Prostate gland (tissue), 2 donors: ENCODE measurements at regions not wholly inside any gene's neighbourhood (a gene's known extent, or its start where the extent isn't known, plus 50 kb on each side); places are given as distances from the start of the nearest gene placed in this dataset.

ENCODE experiments used
- DNase-seq: peaks from one replicate; pipeline ENCODE4 v3.0.0-alpha.2; 2019; ENCODE audit warnings: low spot score
- H3K27ac ChIP-seq, 2 donors: fragments of 200-600 bp; sonication (generic); 2 replicates each; pipeline ENCODE4 v1.5.1; 2017 to 2019
- H3K27me3 ChIP-seq: fragments of 200-600 bp; sonication (generic); replicated peaks from 2 replicates; pipeline ENCODE4 v1.5.1; 2019; ENCODE audit not compliant: insufficient read depth
- H3K36me3 ChIP-seq, 2 donors: fragments of 200-600 bp; sonication (generic); 1 replicate in 1 of 2; 2 replicates in 1 of 2; pipeline versions ENCODE4 v1.5.1 to v1.8.1; 2017 to 2019
- H3K4me1 ChIP-seq: fragments of 200-600 bp; sonication (generic); replicated peaks from 2 replicates; pipeline ENCODE4 v1.5.1; 2019
- H3K4me3 ChIP-seq, 2 donors: fragments of 200-600 bp; sonication (generic); 2 replicates each; pipeline ENCODE4 v1.5.1; 2017 to 2019
- H3K9me3 ChIP-seq: fragments of 200-600 bp; sonication (generic); 2 replicates; pipeline ENCODE4 v1.5.1; 2017
- CTCF ChIP-seq, 4 experiments: fragments of 200-600 bp in 2 of 4; fragments of 450-650 bp in 2 of 4; sonication (generic) in 2 of 4; IDR thresholded peaks; 1 replicate in 3 of 4; 2 replicates in 1 of 4; pipeline ENCODE4 v1.5.1; 2016 to 2019; ENCODE audit warnings: antibody characterized with exemption in 4 of 4, mild to moderate bottlenecking in 2 of 4, moderate library complexity in 2 of 4
- POLR2A ChIP-seq: fragments of 450-650 bp; IDR thresholded peaks from one replicate; pipeline ENCODE4 v1.6.1; 2016; ENCODE audit warnings: antibody characterized with exemption, mild to moderate bottlenecking
- POLR2AphosphoS5 ChIP-seq: sonication (generic); formaldehyde crosslinking; IDR thresholded peaks from one replicate; pipeline ENCODE4 v1.6.1; 2017; ENCODE audit warnings: antibody characterized with exemption
- WGBS: methylation state at CpG from one replicate; pipeline ENCODE4 v1.1.5; 2018; 5-methylcytosine and 5-hydroxymethylcytosine counted together
- intact Hi-C: fragments of 100-400 bp; cut with DNase I; formaldehyde crosslinking; loops from one replicate; pipeline ENCODE4 v1.14.2; 2022

- Histone ChIP-seq H3K27me3 (no peaks in the 10 kb centered on the region), H3K4me3 (no peak overlapping the region), H3K9me3 (no peaks in the 10 kb centered on the region), H3K27ac (no peak overlapping the region), H3K4me1 (no peaks in the 10 kb centered on the region), H3K36me3 (no peaks in the 10 kb centered on the region)
- DNase-seq: no peak
- WGBS: 80% methylated on average over 14 of the region's 14 CpGs
- intact Hi-C loops: loop anchor here (10.0 kb wide), 1 partner anchor 187 kb away; no protein-coding TSS in a partner anchor
- no peak for TF ChIP-seq POLR2AphosphoS5
- TF ChIP-seq CTCF (IDR thresholded peaks at IDR 0.05): no peak
- no peak for TF ChIP-seq POLR2A
These were observed 67.6 kb downstream of the PJA1 start for GRCh38 chrX:69097451-69098236.

- no peak for DNase-seq
- Histone ChIP-seq H3K27me3 (no peaks in the 10 kb centered on the region), H3K4me1 (no peaks in the 10 kb centered on the region), H3K27ac (no peak overlapping the region), H3K4me3 (no peak overlapping the region), H3K36me3 (no peaks in the 10 kb centered on the region), H3K9me3 (no peaks in the 10 kb centered on the region)
- TF ChIP-seq POLR2AphosphoS5 (no peak), POLR2A (no peak), CTCF (IDR thresholded peaks at IDR 0.05) (no peak)
- intact Hi-C loops: loop anchor here (10.0 kb wide), 1 partner anchor 188 kb away; no protein-coding TSS in a partner anchor
- WGBS: 82% methylated on average over 7 of the region's 7 CpGs
These were observed 68.3 kb downstream of the PJA1 start for GRCh38 chrX:69096963-69097362.

- H3K4me3 ChIP-seq: no peak overlapping the region
- no peaks in the 10 kb centered on the region for H3K27me3 ChIP-seq
- TF ChIP-seq POLR2AphosphoS5 (no peak), CTCF (IDR thresholded peaks at IDR 0.05) (no peak), POLR2A (no peak)
- no peak for DNase-seq
- no peak overlapping the region for H3K27ac ChIP-seq
- H3K4me1 ChIP-seq: no peaks in the 10 kb centered on the region
- WGBS: 33% methylated on average over 1 of the region's 3 CpGs
- H3K9me3 ChIP-seq: no peaks in the 10 kb centered on the region
- intact Hi-C loops: loop anchor here (10.0 kb wide), 1 partner anchor 190 kb away; no protein-coding TSS in a partner anchor
- no peaks in the 10 kb centered on the region for H3K36me3 ChIP-seq
These were observed 70.1 kb downstream of the PJA1 start for GRCh38 chrX:69094977-69095669.

- intact Hi-C loops: loop anchor here (10.0 kb wide), 1 partner anchor 191 kb away; no protein-coding TSS in a partner anchor
- no peaks in the 10 kb centered on the region for H3K36me3 ChIP-seq
- no peaks in the 10 kb centered on the region for H3K4me1 ChIP-seq
- H3K27ac ChIP-seq: no peak overlapping the region
- TF ChIP-seq CTCF (IDR thresholded peaks at IDR 0.05) (peak in 3 of 4 experiments; percentile 31 to 52 (median 38)), POLR2A (no peak)
- no peaks in the 10 kb centered on the region for H3K27me3 ChIP-seq
- H3K4me3 ChIP-seq: no peak overlapping the region
- H3K9me3 ChIP-seq: no peaks in the 10 kb centered on the region
- 49% methylated on average over 19 of the region's 19 CpGs for WGBS
- peak; percentile 8 for DNase-seq
These were observed 71.0 kb downstream of the PJA1 start for GRCh38 chrX:69093960-69094871.
